ENCODE measurements at regions not wholly inside any gene's neighbourhood (a gene's known extent, or its start where the extent isn't known, plus 50 kb on each side); places are given as distances from the start of the nearest gene placed in this dataset.

DNA sequence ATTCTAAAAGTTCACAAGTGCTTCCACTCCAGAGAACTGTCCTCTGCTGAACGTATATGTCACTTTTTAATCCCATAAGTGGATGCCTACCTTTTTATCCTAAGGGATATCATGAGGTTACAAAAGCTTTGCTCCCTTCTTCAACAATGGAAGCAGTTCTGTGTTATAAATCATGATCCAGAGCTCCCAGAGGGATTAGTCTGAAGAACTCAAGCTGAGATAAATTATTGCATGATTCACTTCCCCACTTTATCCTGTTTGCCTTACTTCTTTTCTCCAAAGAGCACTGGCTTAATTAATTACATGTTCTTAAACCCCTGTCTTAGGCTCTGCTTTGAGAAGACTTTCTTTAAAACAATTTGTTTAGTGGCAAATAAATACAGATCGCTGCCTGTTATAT is 246.7 kb downstream of the PCDH17 start:
- TF ChIP-seq SPI1 (IDR thresholded peaks at IDR 0.05; ENCODE audit: low read depth, low read length) (no peak), TAF1 (IDR thresholded peaks at IDR 0.05; ENCODE audit: low read depth, low read length) (no peak), POLR2A (IDR thresholded peaks at IDR 0.05; ENCODE audit: low read depth, low read length) (no peak), POLR2AphosphoS5 (IDR thresholded peaks at IDR 0.05; ENCODE audit: low read depth, low read length) (no peak), PAX5 (IDR thresholded peaks at IDR 0.05; ENCODE audit: insufficient read depth, low read length, severe bottlenecking) (no peak)

Data from GM12891 (cell line).